HG03378 (cell line): ENCODE measurements at regions not wholly inside any gene's neighbourhood (a gene's known extent, or its start where the extent isn't known, plus 50 kb on each side); places are given as distances from the start of the nearest gene placed in this dataset.

Source experiments
- ATAC-seq: cut with Tn5 transposase; IDR thresholded peaks from one replicate; pipeline ENCODE4 v1.9.1; 2021; ENCODE audit warnings: mild to moderate bottlenecking, moderate library complexity; ENCODE audit not compliant: unreplicated experiment

GRCh38 chr3:177524742-177525141 lies 327.5 kb upstream of the TBL1XR1 start:
- ATAC-seq = no peak

DNA sequence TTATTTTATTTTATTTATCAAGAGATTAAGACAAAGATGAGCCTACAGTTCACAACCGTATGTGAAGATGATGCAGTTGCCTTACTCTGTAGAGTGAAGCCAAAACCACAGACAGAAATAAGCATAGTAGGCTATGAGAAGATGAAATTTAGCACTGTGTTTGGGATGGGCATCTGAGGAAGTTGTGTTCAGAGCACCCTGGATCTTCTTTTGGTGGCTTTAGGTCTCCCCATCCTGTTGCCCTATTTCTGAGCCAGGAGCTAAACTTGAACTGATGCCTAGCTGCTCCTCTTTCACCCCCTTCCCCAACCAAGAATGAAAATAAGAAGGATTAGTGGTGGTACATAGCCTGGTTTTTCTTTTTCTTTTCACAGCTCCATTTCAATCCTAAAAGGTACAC lies 328.1 kb upstream of the TBL1XR1 start:
- no peak for ATAC-seq

DNA sequence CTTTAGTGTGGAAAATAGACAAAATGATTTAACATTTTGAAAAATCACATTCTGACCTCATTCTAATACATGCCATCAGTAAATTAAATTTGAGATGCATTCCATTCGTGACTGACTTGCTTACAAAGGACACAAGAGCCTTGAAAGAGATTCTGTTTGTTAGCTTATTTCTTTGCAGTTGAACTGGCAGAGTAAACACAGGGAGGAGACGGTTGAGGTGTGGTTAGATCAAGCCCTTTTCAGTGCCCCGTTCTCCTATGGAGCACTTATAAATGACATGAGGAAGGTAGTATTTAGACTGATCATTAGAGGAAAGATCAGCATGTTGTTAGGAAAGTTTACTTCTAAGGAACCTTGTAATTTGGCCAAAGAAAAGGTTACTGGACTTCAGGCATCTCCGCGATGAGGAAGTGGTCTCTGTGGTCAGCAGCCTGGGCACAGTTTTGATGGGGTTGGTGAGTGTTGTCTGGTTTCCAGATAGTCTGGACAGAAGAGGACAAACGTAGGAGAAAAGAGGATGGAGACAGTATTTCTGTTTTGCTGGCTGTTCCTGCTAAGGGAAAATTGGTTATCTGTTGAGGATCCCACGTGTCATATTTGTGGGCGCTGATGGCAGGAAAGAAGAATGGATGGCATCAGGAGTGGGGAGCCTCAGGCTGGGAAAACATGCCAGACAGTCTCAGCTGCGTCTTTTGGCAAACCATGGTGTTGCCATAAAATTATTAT lies 328.9 kb upstream of the TBL1XR1 start:
- ATAC-seq = no peak

DNA sequence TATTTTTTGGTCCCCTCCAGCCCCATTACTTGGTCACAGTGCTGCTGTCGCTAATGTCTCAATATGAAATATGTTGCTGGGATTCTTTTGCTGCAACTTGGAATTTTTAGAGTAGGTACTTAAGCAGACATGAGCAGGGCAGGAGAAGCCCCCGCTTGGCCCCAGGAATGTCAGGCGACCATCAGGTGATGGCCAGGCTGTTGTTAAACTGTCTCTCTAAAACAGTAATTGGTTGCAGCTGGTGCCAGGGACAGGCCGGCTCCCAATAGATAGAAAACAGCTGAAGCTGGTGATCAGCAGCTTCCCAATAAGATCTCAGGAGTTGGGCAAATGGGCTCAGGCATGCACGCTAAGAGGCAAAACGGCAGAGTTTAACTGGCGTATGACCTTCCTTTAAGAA lies 329.9 kb upstream of the TBL1XR1 start:
- no peak for ATAC-seq

GRCh38 chr3:177528306-177529070 lies 331.2 kb upstream of the TBL1XR1 start:
- ATAC-seq = no peak

- no peak for ATAC-seq
Observed at GRCh38 chr3:177529071-177529550, 331.8 kb upstream of the TBL1XR1 start.

GRCh38 chr3:177529716-177530335 lies 332.5 kb upstream of the TBL1XR1 start:
- ATAC-seq = no peak

GRCh38 chr3:177530908-177531307 lies 333.6 kb upstream of the TBL1XR1 start:
- no peak for ATAC-seq

DNA sequence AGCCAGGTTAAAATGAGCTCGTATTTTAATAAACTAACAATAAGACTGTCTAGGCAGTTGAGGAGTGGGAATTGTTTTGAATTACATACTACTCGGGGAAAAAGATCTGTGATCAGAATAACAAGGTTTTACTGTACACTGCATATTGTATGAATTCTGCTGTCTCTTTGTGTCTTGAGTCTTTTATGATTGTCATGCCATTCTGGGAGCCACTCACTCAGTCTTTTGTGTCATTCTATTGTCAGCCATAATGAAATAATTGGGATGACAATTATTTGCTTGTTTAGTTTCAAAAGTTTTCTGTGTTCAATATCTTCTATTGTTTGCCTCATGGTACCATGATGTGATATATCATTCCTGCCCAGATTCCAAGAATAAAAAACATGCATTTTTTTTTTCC lies 339.6 kb upstream of the TBL1XR1 start:
- no peak for ATAC-seq

DNA sequence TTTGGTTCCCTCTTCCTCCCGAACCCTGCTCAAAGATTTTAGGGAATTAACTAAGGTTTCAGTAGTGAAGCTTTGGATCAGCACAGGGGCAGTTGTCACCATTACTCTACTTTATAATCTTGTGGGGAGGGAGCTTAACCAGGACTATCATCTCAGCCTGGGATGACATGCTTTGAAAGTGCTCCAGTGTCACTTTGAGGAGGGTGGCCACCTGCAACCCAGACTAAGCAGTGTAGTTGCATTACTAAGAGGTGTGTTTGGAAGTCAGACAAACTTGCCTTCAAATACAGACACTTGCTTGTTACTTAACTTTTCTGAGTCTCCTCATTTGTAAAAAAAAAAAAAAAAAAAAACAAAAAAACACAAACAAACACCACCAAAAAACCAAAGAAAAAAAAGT lies 340.3 kb upstream of the TBL1XR1 start:
- no peak for ATAC-seq

DNA sequence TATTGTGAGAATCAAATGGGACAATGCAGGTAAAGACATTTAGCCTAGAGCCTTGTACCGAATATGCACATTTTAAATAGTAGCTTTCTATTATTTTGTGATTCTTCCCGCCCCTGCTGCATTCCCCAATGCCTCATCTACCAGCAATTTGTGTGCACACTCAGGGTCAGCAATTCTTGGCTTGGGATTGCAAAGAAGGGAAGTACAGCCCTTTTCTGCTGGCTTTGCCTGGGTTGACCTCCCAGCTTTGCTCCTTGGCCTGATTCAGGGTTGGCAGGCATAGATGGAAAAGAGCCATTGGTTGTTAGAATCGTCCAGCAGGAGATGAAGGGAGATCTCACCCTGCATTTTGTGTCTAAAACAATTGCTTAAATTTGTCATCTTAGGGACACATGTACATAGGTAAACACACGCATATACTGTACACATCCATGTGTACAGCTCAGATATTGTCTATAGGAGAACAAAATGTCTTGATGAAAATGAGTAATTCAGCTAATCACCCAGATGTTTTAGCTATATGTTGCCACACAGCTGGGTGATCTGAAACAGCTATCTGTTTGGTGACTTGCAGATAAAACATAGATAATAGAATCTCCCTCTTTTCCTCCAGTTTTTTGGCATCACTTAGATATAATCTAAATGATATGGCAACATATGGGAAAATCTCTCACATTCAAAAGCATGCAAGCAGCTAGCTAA lies 340.9 kb upstream of the TBL1XR1 start:
- ATAC-seq = no peak

GRCh38 chr3:177538750-177539730 lies 341.8 kb upstream of the TBL1XR1 start:
- ATAC-seq = peak; percentile 95

GRCh38 chr3:177541541-177541940 lies 344.3 kb upstream of the TBL1XR1 start:
- no peak for ATAC-seq

- ATAC-seq = no peak
Observed at GRCh38 chr3:177545964-177546363, 348.7 kb upstream of the TBL1XR1 start.

DNA sequence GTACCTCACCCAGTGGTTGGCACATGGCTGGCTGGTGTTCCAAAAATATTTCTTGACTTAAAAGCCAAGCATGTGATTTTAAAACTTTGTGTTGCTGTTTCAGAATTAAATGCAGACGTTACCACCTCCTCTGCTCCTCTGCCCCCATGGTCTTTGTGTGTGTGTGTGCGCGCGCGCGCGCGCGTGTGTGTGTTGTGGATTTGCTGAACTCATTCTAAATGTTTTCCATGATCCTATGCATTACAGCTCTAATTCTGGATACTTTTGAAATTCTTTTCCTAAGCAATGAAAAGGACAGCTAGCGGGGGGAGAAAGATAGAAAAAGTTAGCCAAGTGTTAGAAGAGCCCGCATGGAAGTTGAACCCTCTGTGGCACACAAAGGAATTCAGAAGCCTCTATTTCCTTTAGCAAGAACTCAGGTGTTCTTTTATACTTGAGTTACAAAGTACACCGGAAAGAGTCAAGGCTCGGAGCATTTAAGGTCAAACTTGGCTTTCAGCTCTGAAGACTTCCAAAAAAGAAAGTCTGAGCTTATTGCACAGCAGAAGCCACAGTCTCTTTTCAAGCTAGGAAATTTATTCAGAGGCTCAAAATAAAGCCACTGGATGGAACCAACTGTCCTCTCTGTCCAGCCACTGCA lies 350.5 kb upstream of the TBL1XR1 start:
- no peak for ATAC-seq

DNA sequence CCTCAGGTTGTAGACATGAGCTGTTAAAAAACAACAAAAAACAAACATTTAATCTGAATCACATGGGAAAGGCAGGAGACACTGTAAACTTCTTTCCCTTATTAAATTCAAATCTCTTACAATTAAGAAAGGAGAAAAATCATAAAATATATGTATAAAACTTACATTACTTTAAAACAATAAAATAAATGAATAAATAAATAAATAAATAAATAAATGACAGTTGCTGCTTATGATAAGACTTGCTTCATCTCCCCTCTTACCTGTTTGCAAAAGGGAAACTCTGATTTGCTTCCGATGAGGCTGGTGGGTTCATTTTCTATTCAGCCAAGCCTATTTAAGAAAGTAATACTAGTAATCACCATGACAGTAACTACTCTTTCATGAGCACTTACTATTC lies 353.4 kb upstream of the TBL1XR1 start:
- no peak for ATAC-seq

- no peak for ATAC-seq
Observed at GRCh38 chr3:177551431-177551836, 354.2 kb upstream of the TBL1XR1 start.

DNA sequence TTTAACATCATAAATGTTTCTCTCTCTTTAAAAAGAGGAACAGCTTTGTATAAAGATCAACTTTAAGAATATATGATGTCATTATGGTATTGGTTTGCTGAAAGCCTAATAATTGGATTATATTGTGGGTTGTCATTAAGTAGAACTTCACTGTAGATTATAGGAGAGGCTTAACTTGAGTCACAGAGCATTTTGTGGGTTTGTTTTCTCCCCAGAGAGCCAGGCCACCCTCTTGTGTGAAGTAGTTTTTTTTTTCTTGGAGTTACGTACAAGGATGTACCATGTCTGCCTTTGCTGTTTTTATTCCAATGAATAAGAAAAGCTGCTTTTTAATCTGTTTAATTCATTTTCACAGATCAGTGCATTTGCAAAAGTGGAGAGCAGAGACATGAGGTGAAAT lies 354.8 kb upstream of the TBL1XR1 start:
- ATAC-seq = no peak

DNA sequence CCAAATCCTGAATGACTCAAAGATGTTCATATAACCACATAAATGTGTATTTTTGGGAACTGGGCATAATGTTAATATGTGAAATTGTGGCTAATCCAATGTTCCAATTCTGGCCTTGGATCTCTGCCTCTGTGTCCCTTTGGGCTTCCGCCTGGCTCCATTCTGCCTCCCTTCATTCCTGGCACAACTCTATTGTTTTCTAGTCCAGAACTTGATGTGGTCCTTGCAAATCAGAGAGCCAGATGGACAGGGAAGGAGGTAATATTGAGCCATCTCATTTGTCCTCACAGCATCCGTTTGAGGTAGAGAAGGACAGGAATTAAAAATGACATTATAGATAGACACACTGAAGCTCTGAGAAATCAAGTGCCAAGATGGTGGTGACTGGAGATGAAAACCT lies 355.7 kb upstream of the TBL1XR1 start:
- ATAC-seq = no peak

GRCh38 chr3:177553579-177553978 lies 356.3 kb upstream of the TBL1XR1 start:
- ATAC-seq = no peak
